Endothelial cell of umbilical vein (primary cell): ENCODE measurements at regions not wholly inside any gene's neighbourhood (a gene's known extent, or its start where the extent isn't known, plus 50 kb on each side); places are given as distances from the start of the nearest gene placed in this dataset.

Experiments
- BruUV-seq: library from RNA; stranded (reverse); fragments of 400-500 nt; replicated peaks from 2 replicates; lab custom pipeline; 2021; lab: Mats Ljungman, UMichigan
- CTCF ChIA-PET: fragments of 300-600, 350-600 bp; sonication (Branson Sonifier 250); formaldehyde crosslinking; loops from one replicate; lab custom pipeline; 2021; ENCODE audit warnings: antibody characterized with exemption, inconsistent platforms; lab: Charles Lee
- POLR2A ChIA-PET: fragments of 300-600, 350-600 bp; sonication (Branson Sonifier 250); formaldehyde crosslinking; loops from one replicate; lab custom pipeline; 2021; ENCODE audit warnings: antibody characterized with exemption, inconsistent platforms; lab: Charles Lee
- DNase-seq: peaks from one replicate; pipeline ENCODE4 v3.0.0-alpha.2; 2011; ENCODE audit warnings: low read depth, low spot score
- FAIRE-seq: peaks from 2 replicates; lab custom pipeline; 2011; peaks lifted over from hg19 to GRCh38; lab: Jason Lieb, UNC
- H2AFZ ChIP-seq: 2 replicates; pipeline ENCODE4 v1.6.0; 2012; ENCODE audit warnings: low read depth, low read length, control low read depth, inconsistent platforms
- H3K27ac ChIP-seq: 2 replicates; pipeline ENCODE4 v1.5.1; 2011; ENCODE audit warnings: low read depth, mild to moderate bottlenecking, control low read depth, low read length, moderate library complexity; ENCODE audit not compliant: insufficient read depth
- H3K27me3 ChIP-seq, 2 experiments: 2 replicates each; pipeline versions ENCODE4 v1.6.0 to v1.6.1; 2011; ENCODE audit warnings: low read length in 2 of 2, mixed read lengths in 1 of 2; ENCODE audit not compliant: control insufficient read depth in 2 of 2, insufficient read depth in 2 of 2
- H3K36me3 ChIP-seq, 2 experiments: 2 replicates in 1 of 2; 3 replicates in 1 of 2; pipeline ENCODE4 v1.5.1; 2011; ENCODE audit warnings: low read length in 2 of 2, mild to moderate bottlenecking in 1 of 2, moderate library complexity in 1 of 2; ENCODE audit not compliant: control insufficient read depth in 2 of 2, insufficient read depth in 2 of 2; ENCODE audit errors: extremely low read depth in 1 of 2
- H3K4me1 ChIP-seq: 3 replicates; pipeline ENCODE4 v1.5.1; 2011; ENCODE audit warnings: mild to moderate bottlenecking, low read length; ENCODE audit not compliant: control insufficient read depth, insufficient read depth; ENCODE audit errors: extremely low read depth
- H3K4me2 ChIP-seq: 2 replicates; pipeline ENCODE4 v1.6.1; 2011; ENCODE audit warnings: low read length, control low read depth, mixed read lengths; ENCODE audit not compliant: insufficient read depth
- H3K4me3 ChIP-seq, 3 experiments: fragments of 200-600 bp in 1 of 3; sonication (generic), shearing (Covaris generic) in 1 of 3; replicated peaks in 1 of 3; 2 replicates each; pipeline ENCODE4 v1.5.1; 2011 to 2016; ENCODE audit warnings: control low read depth in 3 of 3, low read length in 3 of 3, mild to moderate bottlenecking in 2 of 3, inconsistent platforms in 1 of 3, low read depth in 1 of 3, moderate library complexity in 1 of 3; ENCODE audit not compliant: insufficient read depth in 1 of 3
- H3K79me2 ChIP-seq: 2 replicates; pipeline ENCODE4 v1.6.0; 2012; ENCODE audit warnings: low read length, inconsistent platforms; ENCODE audit not compliant: control insufficient read depth, insufficient read depth
- H3K9ac ChIP-seq: replicated peaks from 2 replicates; pipeline ENCODE3; 2011; ENCODE audit warnings: low read length, control low read depth; ENCODE audit not compliant: insufficient read depth; ENCODE audit errors: extremely low read depth
- H3K9me1 ChIP-seq: replicated peaks from 3 replicates; pipeline ENCODE4 v1.6.0; 2011; ENCODE audit warnings: mild to moderate bottlenecking, low read length; ENCODE audit not compliant: control insufficient read depth, insufficient read depth; ENCODE audit errors: extremely low read depth
- H3K9me3 ChIP-seq: replicated peaks from 2 replicates; pipeline ENCODE4 v1.5.1; 2012; ENCODE audit warnings: low read length, inconsistent platforms; ENCODE audit not compliant: control insufficient read depth, insufficient read depth
- H4K20me1 ChIP-seq: replicated peaks from 2 replicates; pipeline ENCODE3; 2011; ENCODE audit warnings: mild to moderate bottlenecking, low read length; ENCODE audit not compliant: control insufficient read depth, insufficient read depth; ENCODE audit errors: extremely low read depth
- CTCF ChIP-seq, 2 donors: IDR thresholded peaks; 1 replicate in 1 of 2; 2 replicates in 1 of 2; pipeline ENCODE4 v1.5.1; 2011; ENCODE audit warnings: low read length in 2 of 2, mild to moderate bottlenecking in 2 of 2, moderate library complexity in 2 of 2, control low read depth in 1 of 2, inconsistent platforms in 1 of 2, low read depth in 1 of 2; ENCODE audit not compliant: insufficient read depth in 1 of 2; ENCODE audit errors: extremely low read depth in 1 of 2
- EZH2 ChIP-seq: IDR thresholded peaks from 2 replicates; pipeline ENCODE4 v1.6.1; 2012; ENCODE audit warnings: borderline replicate concordance, low read depth, mild to moderate bottlenecking, moderate library complexity, low read length, inconsistent platforms; ENCODE audit not compliant: severe bottlenecking
- FOS ChIP-seq: IDR thresholded peaks from 2 replicates; pipeline ENCODE4 v1.6.1; 2011; ENCODE audit warnings: mild to moderate bottlenecking, low read length, moderate library complexity, borderline replicate concordance; ENCODE audit not compliant: insufficient read depth
- GATA2 ChIP-seq: IDR thresholded peaks from 2 replicates; pipeline ENCODE4 v1.7.0; 2011; ENCODE audit warnings: low read depth, mild to moderate bottlenecking, moderate library complexity, mixed read lengths, low read length; ENCODE audit not compliant: insufficient read length, insufficient read depth
- JUN ChIP-seq: IDR thresholded peaks from 2 replicates; pipeline ENCODE4 v1.6.1; 2011; ENCODE audit warnings: borderline replicate concordance, low read depth; ENCODE audit not compliant: insufficient read length, insufficient read depth
- MAX ChIP-seq: IDR thresholded peaks from 2 replicates; pipeline ENCODE4 v1.6.1; 2011; ENCODE audit not compliant: insufficient read depth, insufficient read length
- MYC ChIP-seq: IDR thresholded peaks from one replicate; pipeline ENCODE4 v1.6.1; 2011; ENCODE audit warnings: mild to moderate bottlenecking, low read depth, low read length
- POLR2A ChIP-seq: IDR thresholded peaks from 2 replicates; pipeline ENCODE4 v1.6.1; 2012; ENCODE audit warnings: low read depth, mild to moderate bottlenecking, control low read depth, low read length
- POLR2AphosphoS5 ChIP-seq: IDR thresholded peaks from 2 replicates; pipeline ENCODE4 v1.6.1; 2012; ENCODE audit warnings: low read depth, mild to moderate bottlenecking, control low read depth, low read length, moderate library complexity; ENCODE audit not compliant: insufficient read depth
- dilution Hi-C: fragments of 300-500 bp; cut with MboI; formaldehyde crosslinking; loops from one replicate; pipeline ENCODE4 v1.15.0; 2019; ENCODE audit warnings: low sequenced_read_pairs; ENCODE audit not compliant: extremely low pct_ligation_motif_present
- intact Hi-C: fragments of 100-400 bp; cut with micrococcal nuclease; formaldehyde crosslinking; loops from one replicate; pipeline ENCODE4 v1.10.0; 2022

GRCh38 chr12:91511795-91512420, 329.3 kb upstream of the DCN start:
- CTCF ChIA-PET = interaction anchor here (1.3 kb wide), 1 partner anchor 67 kb away, joined by 3 read pairs; no protein-coding TSS in a partner anchor
- no peak for DNase-seq

More at GRCh38 chr12:91511795-91512420, 329.3 kb upstream of the DCN start:
- no TSS peak for BruUV-seq
- Histone ChIP-seq H3K4me2 (no peak overlapping the region), H4K20me1 (no peaks in the 10 kb centered on the region), H3K27ac (no peak overlapping the region), H3K4me3 (no peak overlapping the region), H2AFZ (no peak overlapping the region), H3K27me3 (no peaks in the 10 kb centered on the region), H3K9me3 (no peaks in the 10 kb centered on the region), H3K36me3 (no peaks in the 10 kb centered on the region), H3K4me1 (peaks cover 3% of the 10 kb centered on the region), H3K9ac (no peak overlapping the region), H3K79me2 (no peaks in the 10 kb centered on the region), H3K9me1 (no peaks in the 10 kb centered on the region)
- FAIRE-seq = no peak
- TF ChIP-seq FOS = no peak
- TF ChIP-seq POLR2A = no peak
- TF ChIP-seq GATA2 = no peak
- TF ChIP-seq MYC = no peak
- no peak for TF ChIP-seq EZH2
- TF ChIP-seq MAX = no peak
- TF ChIP-seq CTCF (IDR thresholded peaks at IDR 0.05; ENCODE audit: extremely low read depth in 1 of 2, insufficient read depth in 1 of 2, low read depth in 1 of 2, low read length in 2 of 2) = no peak
- no peak for TF ChIP-seq POLR2AphosphoS5
- no peak for TF ChIP-seq JUN
- intact Hi-C loops (no loop called here), dilution Hi-C loops (no loop called here)
- POLR2A ChIA-PET = no interaction called here
